ENCODE measurements at regions not wholly inside any gene's neighbourhood (a gene's known extent, or its start where the extent isn't known, plus 50 kb on each side); places are given as distances from the start of the nearest gene placed in this dataset.

- BruUV-seq (replicated peaks): no TSS peak
- peaks cover 4% of the 10 kb centered on the region; the same call in 1 of the 2 replicates for H3K9me3 ChIP-seq
- ChIA-PET CTCF (no interaction called here), POLR2A (no interaction called here)
- Mint-ChIP-seq H3K27ac (ENCODE audit: unreplicated experiment) (no peak overlapping the region), H3K4me1 (ENCODE audit: low read depth, unreplicated experiment) (no peaks in the 10 kb centered on the region), H3K27me3 (ENCODE audit: insufficient read depth, unreplicated experiment) (no peaks in the 10 kb centered on the region), H3K36me3 (ENCODE audit: insufficient read depth, unreplicated experiment) (no peaks in the 10 kb centered on the region), H3K4me3 (ENCODE audit: unreplicated experiment) (no peak overlapping the region), H3K9me3 (ENCODE audit: unreplicated experiment) (peaks cover 18% of the 10 kb centered on the region)
- DNase-seq: no peak
- H3K4me3 ChIP-seq (ENCODE audit: low read depth, low read length): no peak overlapping the region
- H3K36me3 ChIP-seq (ENCODE audit: control insufficient read depth, insufficient read depth, low read length): no peaks in the 10 kb centered on the region
- no peaks in the 10 kb centered on the region for H3K27me3 ChIP-seq (replicated peaks; ENCODE audit: control insufficient read depth, insufficient read depth, low read length)
- intact Hi-C loops (cut with micrococcal nuclease; ENCODE audit: unreplicated experiment): no loop called here
- no peak for TF ChIP-seq CTCF (IDR thresholded peaks at IDR 0.05; ENCODE audit: insufficient read depth in 1 of 2, low read depth in 1 of 2, low read length in 1 of 2, severe bottlenecking in 1 of 2, unreplicated experiment in 1 of 2)
- no peaks in the 10 kb centered on the region for H3K4me1 ChIP-seq
Observed at GRCh38 chr7:52936750-52937149, 98.7 kb upstream of the POM121L12 start.

- Mint-ChIP-seq H3K36me3 (ENCODE audit: insufficient read depth, unreplicated experiment) (no peaks in the 10 kb centered on the region), H3K4me1 (ENCODE audit: low read depth, unreplicated experiment) (no peaks in the 10 kb centered on the region), H3K27ac (ENCODE audit: unreplicated experiment) (no peak overlapping the region), H3K27me3 (ENCODE audit: insufficient read depth, unreplicated experiment) (no peaks in the 10 kb centered on the region), H3K4me3 (ENCODE audit: unreplicated experiment) (no peak overlapping the region), H3K9me3 (ENCODE audit: unreplicated experiment) (peaks cover 14% of the 10 kb centered on the region)
- no peak for TF ChIP-seq CTCF (IDR thresholded peaks at IDR 0.05; ENCODE audit: insufficient read depth in 1 of 2, low read depth in 1 of 2, low read length in 1 of 2, severe bottlenecking in 1 of 2, unreplicated experiment in 1 of 2)
- POLR2A ChIA-PET: no interaction called here
- Histone ChIP-seq H3K36me3 (ENCODE audit: control insufficient read depth, insufficient read depth, low read length) (no peaks in the 10 kb centered on the region), H3K4me3 (ENCODE audit: low read depth, low read length) (no peak overlapping the region), H3K27me3 (replicated peaks; ENCODE audit: control insufficient read depth, insufficient read depth, low read length) (no peaks in the 10 kb centered on the region), H3K4me1 (no peaks in the 10 kb centered on the region), H3K9me3 (peaks cover 4% of the 10 kb centered on the region; the same call in 1 of the 2 replicates)
- CTCF ChIA-PET: no interaction called here
- intact Hi-C loops (cut with micrococcal nuclease; ENCODE audit: unreplicated experiment): no loop called here
- no TSS peak for BruUV-seq (replicated peaks)
- no peak for DNase-seq
Observed at GRCh38 chr7:52928591-52928990, 106.8 kb upstream of the POM121L12 start.

DNA sequence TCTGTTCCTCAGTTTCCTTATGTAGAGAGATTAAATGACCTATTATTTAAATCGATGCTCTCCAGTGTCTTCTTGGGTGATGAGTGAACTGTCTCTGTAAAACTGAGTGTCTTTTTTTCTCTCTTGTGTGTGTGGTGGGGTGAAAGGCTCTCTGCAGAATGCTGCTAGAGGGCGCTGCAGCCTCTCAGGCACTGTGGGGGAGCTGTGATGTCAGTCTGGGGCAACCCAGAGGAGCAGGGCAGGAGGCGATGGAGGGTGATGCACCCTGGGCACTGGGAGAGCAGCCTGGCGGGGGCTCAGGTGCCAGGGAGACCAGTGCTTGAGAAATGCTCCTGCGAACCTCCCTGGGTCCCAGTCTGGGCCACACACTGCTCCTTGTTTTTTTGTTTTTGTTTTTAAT, 110.1 kb upstream of the POM121L12 start:
- intact Hi-C loops (cut with micrococcal nuclease; ENCODE audit: unreplicated experiment): no loop called here
- Histone ChIP-seq H3K36me3 (ENCODE audit: control insufficient read depth, insufficient read depth, low read length) (no peaks in the 10 kb centered on the region), H3K9me3 (no peaks in the 10 kb centered on the region), H3K27me3 (replicated peaks; ENCODE audit: control insufficient read depth, insufficient read depth, low read length) (no peaks in the 10 kb centered on the region), H3K4me1 (peaks cover 8% of the 10 kb centered on the region; the same call in 1 of the 2 replicates), H3K4me3 (ENCODE audit: low read depth, low read length) (no peak overlapping the region)
- H3K9me3 Mint-ChIP-seq (ENCODE audit: unreplicated experiment): no peaks in the 10 kb centered on the region
- ChIA-PET POLR2A (no interaction called here), CTCF (no interaction called here)
- H3K27ac Mint-ChIP-seq (ENCODE audit: unreplicated experiment): no peak overlapping the region
- H3K36me3 Mint-ChIP-seq (ENCODE audit: insufficient read depth, unreplicated experiment): no peaks in the 10 kb centered on the region
- no TSS peak for BruUV-seq (replicated peaks)
- H3K4me1 Mint-ChIP-seq (ENCODE audit: low read depth, unreplicated experiment): peaks cover 9% of the 10 kb centered on the region
- DNase-seq: no peak
- no peak overlapping the region for H3K4me3 Mint-ChIP-seq (ENCODE audit: unreplicated experiment)
- no peak for TF ChIP-seq CTCF (IDR thresholded peaks at IDR 0.05; ENCODE audit: insufficient read depth in 1 of 2, low read depth in 1 of 2, low read length in 1 of 2, severe bottlenecking in 1 of 2, unreplicated experiment in 1 of 2)
- H3K27me3 Mint-ChIP-seq (ENCODE audit: insufficient read depth, unreplicated experiment): no peaks in the 10 kb centered on the region

All from Caco-2 (cell line).